Karpas-422 (cell line): ENCODE measurements at regions not wholly inside any gene's neighbourhood (a gene's known extent, or its start where the extent isn't known, plus 50 kb on each side); places are given as distances from the start of the nearest gene placed in this dataset.

ENCODE experiments used
- DNase-seq: peaks from one replicate; pipeline ENCODE4 v3.0.0-alpha.2; 2015
- H2AFZ ChIP-seq: fragments of 200-600 bp; sonication (generic); 2 replicates; pipeline ENCODE4 v1.6.1; 2014; ENCODE audit warnings: antibody characterized with exemption, low read length, mixed read lengths
- H3K27ac ChIP-seq: fragments of 200-600 bp; sonication (generic); 2 replicates; pipeline ENCODE4 v1.5.1; 2014; ENCODE audit warnings: mild to moderate bottlenecking, low read length, moderate library complexity
- H3K27me3 ChIP-seq: fragments of 200-600 bp; sonication (generic); 2 replicates; pipeline ENCODE4 v1.6.1; 2014; ENCODE audit warnings: low read length, mixed read lengths
- H3K36me3 ChIP-seq: fragments of 200-600 bp; sonication (generic); 2 replicates; pipeline ENCODE4 v1.6.1; 2014; ENCODE audit warnings: low read length, mixed read lengths; ENCODE audit not compliant: insufficient read depth
- H3K4me1 ChIP-seq: fragments of 200-600 bp; sonication (generic); 2 replicates; pipeline ENCODE4 v1.6.1; 2014; ENCODE audit warnings: mild to moderate bottlenecking, low read length, mixed read lengths
- H3K4me2 ChIP-seq: fragments of 200-600 bp; sonication (generic); 2 replicates; pipeline ENCODE4 v1.6.1; 2014; ENCODE audit warnings: low read length, low read depth, mild to moderate bottlenecking; ENCODE audit not compliant: poor library complexity, severe bottlenecking
- H3K4me3 ChIP-seq: fragments of 200-600 bp; sonication (generic); 2 replicates; pipeline ENCODE4 v1.5.1; 2014; ENCODE audit warnings: mild to moderate bottlenecking, antibody characterized with exemption, low read length, mixed read lengths
- H3K79me2 ChIP-seq: fragments of 200-600 bp; sonication (generic); 2 replicates; pipeline ENCODE4 v1.6.1; 2014; ENCODE audit warnings: mild to moderate bottlenecking, low read length, mixed read lengths
- H3K9ac ChIP-seq: fragments of 200-600 bp; sonication (generic); 2 replicates; pipeline ENCODE4 v1.6.0; 2014; ENCODE audit warnings: low read length
- H3K9me2 ChIP-seq: fragments of 200-600 bp; sonication (generic), shearing (Covaris generic); replicated peaks from 2 replicates; pipeline ENCODE4 v1.6.0; 2014; ENCODE audit warnings: mild to moderate bottlenecking, low read length, moderate library complexity; ENCODE audit not compliant: insufficient read depth
- H3K9me3 ChIP-seq: fragments of 300-700, 200-600 bp; sonication (generic); 2 replicates; pipeline ENCODE4 v1.6.1; 2014; ENCODE audit warnings: low read length, mixed read lengths
- H4K20me1 ChIP-seq: fragments of 200-600 bp; sonication (generic); 2 replicates; pipeline ENCODE4 v1.6.1; 2014; ENCODE audit warnings: mild to moderate bottlenecking, antibody characterized with exemption, low read length, low read depth; ENCODE audit not compliant: insufficient read depth

- Histone ChIP-seq H3K4me3 (no peak overlapping the region), H2AFZ (no peak overlapping the region), H4K20me1 (no peaks in the 10 kb centered on the region), H3K27me3 (no peaks in the 10 kb centered on the region), H3K36me3 (no peaks in the 10 kb centered on the region), H3K4me2 (no peak overlapping the region), H3K4me1 (no peaks in the 10 kb centered on the region), H3K79me2 (no peaks in the 10 kb centered on the region), H3K9ac (no peak overlapping the region), H3K27ac (no peak overlapping the region), H3K9me2 (no peaks in the 10 kb centered on the region), H3K9me3 (no peaks in the 10 kb centered on the region; the same call in 1 of the 2 replicates)
- DNase-seq = no peak
Measured at GRCh38 chr12:16088421-16088820, 177.3 kb downstream of the DERA start.
